HG03469 (cell line): ENCODE measurements at regions not wholly inside any gene's neighbourhood (a gene's known extent, or its start where the extent isn't known, plus 50 kb on each side); places are given as distances from the start of the nearest gene placed in this dataset.

Source experiments
- ATAC-seq: cut with Tn5 transposase; IDR thresholded peaks from one replicate; pipeline ENCODE4 v1.9.1; 2021; ENCODE audit warnings: mild to moderate bottlenecking, moderate library complexity, moderate number of reproducible peaks; ENCODE audit not compliant: unreplicated experiment

DNA sequence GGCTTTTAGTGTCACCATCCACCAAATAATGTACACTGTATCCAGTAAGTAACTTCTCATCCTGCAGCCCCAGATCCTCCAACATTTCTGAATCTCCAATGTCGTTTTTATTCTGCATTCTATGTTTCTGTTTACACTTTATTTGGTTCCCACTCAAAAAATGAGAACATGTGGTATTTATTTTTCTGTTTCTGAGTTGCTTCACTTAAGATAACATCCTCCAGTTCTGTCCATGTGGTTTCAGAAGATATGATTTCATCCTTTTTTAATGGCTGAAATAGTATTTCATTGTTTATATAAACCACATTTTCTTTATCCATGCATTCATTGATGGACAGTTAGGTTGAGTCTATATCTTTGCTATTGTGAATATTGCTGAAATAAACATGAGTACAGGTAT, 677.3 kb upstream of the FTMT start:
- ATAC-seq = no peak

DNA sequence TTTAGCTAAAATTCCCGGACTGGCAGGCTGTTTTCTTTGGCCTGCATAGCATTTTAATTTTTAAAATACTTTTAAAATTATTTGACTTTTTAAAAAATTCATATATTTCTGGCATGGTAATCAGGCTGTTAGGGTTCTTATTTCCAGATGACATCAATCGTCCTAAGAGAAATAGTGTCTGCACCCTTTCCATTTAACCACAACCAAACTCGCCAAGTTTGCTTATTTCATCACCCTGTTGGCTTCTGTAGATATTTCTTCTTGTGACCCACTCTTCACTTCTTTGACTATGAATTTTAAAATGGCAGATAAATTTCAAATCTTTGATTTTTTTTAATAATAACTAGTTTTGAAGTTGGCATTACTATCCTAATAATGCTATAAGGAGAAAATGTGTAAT, 675.7 kb upstream of the FTMT start:
- no peak for ATAC-seq

DNA sequence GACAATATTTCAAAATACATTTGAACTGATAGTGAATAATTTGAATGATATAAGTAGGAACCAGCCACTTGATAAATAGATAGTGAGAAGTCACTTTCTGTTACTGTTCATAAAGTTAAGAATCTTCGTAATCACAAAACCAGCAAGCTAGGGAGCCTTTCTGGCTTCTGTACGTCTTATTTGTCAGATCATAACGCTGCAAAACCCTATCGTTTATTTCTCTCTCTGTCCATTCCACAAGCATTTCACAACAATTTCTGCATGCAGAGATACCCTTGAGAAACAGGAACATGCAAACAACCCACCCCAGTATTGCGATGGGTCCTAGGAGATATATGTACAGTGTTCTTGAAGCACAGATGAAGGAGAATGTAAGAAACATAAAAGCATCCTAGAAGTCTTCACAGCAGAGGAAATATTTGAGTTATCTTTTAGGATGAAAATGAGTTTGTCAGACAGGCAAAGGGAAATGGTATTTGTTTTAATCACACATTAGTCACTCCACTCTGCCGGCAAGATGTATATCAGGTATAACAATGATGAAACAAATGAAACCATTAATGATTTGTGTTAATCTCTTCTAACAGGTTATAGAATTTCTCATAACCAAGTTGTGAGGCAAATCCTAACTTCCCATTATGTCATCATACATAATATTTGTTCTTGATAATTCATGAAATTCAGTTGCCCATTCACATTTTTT, 668.7 kb upstream of the FTMT start:
- ATAC-seq = no peak

DNA sequence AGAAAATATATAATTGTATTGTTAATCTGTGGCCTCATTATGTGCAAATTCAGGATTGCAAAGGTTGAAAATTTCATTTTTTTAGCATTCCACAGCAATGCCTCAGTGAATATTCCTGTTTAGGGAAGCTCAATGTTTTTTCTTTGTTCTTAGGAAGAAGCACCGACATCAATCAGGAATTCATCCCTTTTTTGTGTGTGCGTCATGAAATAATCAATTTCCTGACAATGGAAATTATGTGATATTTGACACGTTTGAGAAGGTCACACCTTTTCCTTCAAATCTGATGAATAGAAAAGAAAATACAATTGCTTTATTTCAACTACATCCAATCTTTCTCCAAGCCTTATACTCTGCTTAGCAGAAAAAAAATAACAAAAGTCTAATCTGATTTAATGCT, 662.8 kb upstream of the FTMT start:
- no peak for ATAC-seq

GRCh38 chr5:121189342-121190305, 662.1 kb upstream of the FTMT start:
- no peak for ATAC-seq

DNA sequence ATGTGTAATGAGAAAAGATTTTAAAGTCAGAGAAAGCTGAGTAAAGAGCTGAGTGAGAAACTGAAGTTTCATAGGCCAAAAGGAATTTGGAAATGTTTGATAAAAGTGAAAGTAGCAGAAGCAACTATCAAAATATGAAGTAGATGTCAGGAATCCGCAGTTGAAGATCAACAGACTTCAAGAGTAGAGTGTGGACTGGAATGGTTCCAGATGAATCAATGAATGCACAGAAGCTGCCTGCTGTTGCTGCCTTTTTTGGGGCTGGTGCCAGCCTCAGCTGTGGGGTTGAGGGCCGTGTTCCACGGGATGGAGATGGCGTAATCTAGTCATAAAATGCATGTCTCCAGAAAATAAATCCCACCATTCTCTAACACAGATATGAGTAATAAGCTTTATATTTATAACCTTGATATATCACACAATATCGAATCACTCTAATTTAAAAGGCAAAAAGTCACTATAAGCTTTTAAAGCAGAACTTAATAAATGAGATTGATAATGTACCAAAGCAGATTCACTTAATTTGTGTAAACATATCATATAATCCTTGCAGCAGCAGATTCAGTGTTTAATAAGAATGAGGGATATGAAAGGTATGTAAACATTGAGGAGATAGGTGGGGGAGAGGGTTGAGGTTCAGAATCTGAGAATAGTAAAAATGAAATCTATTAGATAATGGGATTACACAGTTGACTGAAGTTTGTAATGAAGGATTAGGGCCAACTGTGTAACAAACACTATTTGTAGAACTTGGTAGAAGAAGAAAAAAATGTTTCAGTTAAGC, 652.3 kb upstream of the FTMT start:
- ATAC-seq = no peak

DNA sequence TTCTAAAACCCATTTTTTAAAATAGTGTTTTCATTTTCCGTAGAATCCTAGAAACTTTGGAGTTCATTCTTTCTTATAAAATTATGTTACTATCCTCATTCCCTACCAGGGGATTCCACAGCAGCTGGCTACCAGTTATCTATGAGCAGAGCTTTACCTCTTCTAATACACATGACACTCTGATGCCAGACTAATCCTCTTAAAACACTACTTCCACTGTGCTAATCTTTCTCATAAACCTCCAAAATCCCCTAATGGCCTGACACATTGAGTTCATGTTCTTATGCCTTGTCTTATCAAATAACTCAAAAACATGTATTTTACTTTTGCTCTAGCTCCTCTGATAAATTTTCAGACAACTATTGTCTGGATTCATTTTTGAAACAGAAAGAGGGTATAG, 633.6 kb upstream of the FTMT start:
- no peak for ATAC-seq

DNA sequence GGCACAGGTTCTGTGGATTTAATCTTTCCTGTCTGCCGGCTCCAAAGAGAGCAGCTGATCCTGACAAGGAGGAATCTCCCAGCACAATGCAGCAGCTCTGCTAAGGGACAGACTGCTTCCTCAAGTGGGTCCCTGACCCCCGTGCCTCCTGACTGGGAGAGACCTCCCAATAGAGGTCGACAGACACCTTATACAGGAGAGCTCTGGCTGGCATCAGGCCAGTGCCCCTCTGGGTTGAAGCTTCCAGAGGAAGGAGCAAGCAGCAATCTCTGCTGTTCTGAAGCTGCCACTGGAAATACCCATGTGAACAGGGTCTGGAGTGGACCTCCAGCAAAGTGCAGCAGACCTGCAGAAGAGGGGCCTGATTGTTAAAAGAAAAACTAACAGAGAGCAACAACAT, 630.2 kb upstream of the FTMT start:
- ATAC-seq = no peak

- no peak for ATAC-seq
Measured at GRCh38 chr5:121226765-121227164, 624.9 kb upstream of the FTMT start.

- ATAC-seq = no peak
Measured at GRCh38 chr5:121239951-121240350, 611.7 kb upstream of the FTMT start.

GRCh38 chr5:121246971-121247370, 604.7 kb upstream of the FTMT start:
- no peak for ATAC-seq

DNA sequence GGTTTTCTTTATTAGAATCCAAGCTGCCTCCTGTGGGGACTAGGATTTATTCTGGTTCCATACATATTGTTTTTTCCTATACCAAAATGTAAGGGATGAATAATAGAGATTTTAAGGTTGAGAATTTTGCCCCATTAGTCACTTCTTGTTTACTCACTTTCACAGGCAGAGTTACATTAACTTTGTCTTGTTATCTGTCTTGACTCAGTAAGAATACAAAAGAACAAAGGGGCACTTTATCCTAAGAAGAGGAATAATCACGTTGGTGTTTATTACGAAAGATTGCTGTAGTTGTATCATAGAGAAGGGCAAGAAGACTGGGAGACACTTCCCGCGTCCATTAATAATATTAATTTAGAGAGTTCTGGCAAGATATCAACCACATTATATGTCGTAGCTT, 599.7 kb upstream of the FTMT start:
- ATAC-seq = no peak

DNA sequence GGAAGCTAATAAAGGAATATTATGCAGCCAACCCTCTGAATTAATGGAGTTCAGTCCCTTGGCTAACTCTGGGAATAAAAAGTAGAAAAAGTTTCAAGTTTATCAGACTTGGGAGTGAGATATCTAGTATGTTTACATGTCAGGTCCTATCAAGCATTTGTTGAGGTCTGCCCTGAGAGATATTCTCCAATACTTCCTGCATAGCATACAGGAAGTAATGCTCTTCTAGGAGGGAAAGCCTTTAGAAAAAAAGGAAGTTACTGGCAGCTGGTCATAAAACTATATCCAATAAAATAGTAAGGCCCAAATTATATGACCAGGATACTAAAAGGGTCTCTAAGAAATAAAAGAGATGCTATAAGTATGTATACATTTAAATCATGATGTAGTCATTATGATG, 594.1 kb upstream of the FTMT start:
- ATAC-seq = no peak

- ATAC-seq = no peak
Measured at GRCh38 chr5:121263456-121263855, 588.2 kb upstream of the FTMT start.

- ATAC-seq = no peak
Measured at GRCh38 chr5:121264605-121265004, 587.1 kb upstream of the FTMT start.

DNA sequence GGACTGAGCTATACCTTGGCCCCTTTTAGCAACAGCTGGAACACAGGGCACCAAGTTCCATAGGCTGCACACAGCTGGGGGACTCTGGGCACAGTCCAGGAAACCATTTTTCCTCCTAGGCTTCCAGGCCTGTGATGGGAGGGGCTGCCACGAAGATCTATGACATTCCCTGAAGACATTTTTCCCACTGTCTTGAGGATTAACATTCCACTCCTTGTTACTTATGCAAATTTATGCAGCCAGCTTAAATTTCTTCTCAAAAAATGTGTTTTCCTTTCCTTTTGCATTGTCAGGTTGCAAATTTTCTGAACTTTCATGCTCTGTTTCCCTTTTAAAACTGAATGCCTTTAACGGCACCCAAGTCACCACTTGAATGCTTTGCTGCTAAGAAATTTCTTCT, 580.1 kb upstream of the FTMT start:
- no peak for ATAC-seq

GRCh38 chr5:121273833-121274433, 577.7 kb upstream of the FTMT start:
- ATAC-seq = no peak

DNA sequence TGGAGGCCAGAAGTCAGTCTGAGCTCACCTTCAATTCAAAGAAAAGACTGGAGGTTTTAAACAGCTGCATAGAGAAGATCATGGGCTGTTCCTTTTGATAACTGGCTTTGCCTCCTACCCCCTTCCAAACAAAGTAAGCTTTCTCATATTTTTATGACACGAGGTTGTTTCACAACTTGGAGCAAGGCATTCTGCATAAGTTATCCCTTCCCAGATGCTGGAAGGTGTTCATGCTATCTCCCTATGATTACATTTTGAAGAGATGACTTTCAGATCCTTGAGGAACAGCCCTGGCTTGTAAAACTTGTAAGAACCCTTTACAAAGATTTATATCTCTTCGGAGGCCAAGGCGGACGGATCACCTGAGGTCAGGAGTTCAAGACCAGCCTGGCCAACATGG, 571.9 kb upstream of the FTMT start:
- no peak for ATAC-seq

- no peak for ATAC-seq
Measured at GRCh38 chr5:121285801-121286521, 565.7 kb upstream of the FTMT start.

DNA sequence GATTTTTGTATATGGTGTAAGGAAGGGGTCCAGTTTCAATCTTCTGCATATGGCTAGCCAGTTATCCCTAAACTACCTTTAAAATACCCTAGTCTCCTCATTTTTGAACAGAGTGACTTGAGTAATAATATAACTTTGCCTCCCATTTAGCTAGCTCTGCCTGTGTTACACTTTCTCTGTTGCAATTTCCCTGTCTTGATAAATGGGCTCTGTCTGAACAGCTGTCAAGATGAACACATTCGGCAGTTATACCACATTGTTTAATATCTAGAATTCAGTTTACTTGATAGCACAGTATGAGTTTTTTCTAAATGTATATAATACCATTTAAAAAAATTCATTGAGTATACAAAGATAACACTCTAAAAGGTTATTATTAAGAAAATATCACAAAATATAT, 562.9 kb upstream of the FTMT start:
- no peak for ATAC-seq
